ENCODE measurements at regions not wholly inside any gene's neighbourhood (a gene's known extent, or its start where the extent isn't known, plus 50 kb on each side); places are given as distances from the start of the nearest gene placed in this dataset.
"Not testable (repeated sequence)": the region's sequence is repeated elsewhere in the genome, so short reads cannot be mapped to it uniquely, and the experiment has no call there.

GRCh38 chr4:18198653-18199052 lies 177.1 kb upstream of the LCORL start:
- no peak for DNase-seq

- DNase-seq: no peak
Observed at GRCh38 chr4:18197467-18197866, 175.9 kb upstream of the LCORL start.

- DNase-seq: no peak
Observed at GRCh38 chr4:18194278-18194677, 172.7 kb upstream of the LCORL start.

GRCh38 chr4:18192901-18193300 lies 171.3 kb upstream of the LCORL start:
- DNase-seq: no peak

GRCh38 chr4:18185491-18185890 lies 163.9 kb upstream of the LCORL start:
- no peak for DNase-seq

GRCh38 chr4:18180892-18181291 lies 159.3 kb upstream of the LCORL start:
- no peak for DNase-seq

- DNase-seq: no peak
Observed at GRCh38 chr4:18180122-18180521, 158.6 kb upstream of the LCORL start.

GRCh38 chr4:18171896-18172295 lies 150.3 kb upstream of the LCORL start:
- no peak for DNase-seq

- DNase-seq: no peak
Observed at GRCh38 chr4:18167831-18168230, 146.3 kb upstream of the LCORL start.

- no peak for DNase-seq
Observed at GRCh38 chr4:18166925-18167324, 145.4 kb upstream of the LCORL start.

GRCh38 chr4:18162453-18162852 lies 140.9 kb upstream of the LCORL start:
- DNase-seq: no peak

- DNase-seq: not testable (repeated sequence)
Observed at GRCh38 chr4:18159117-18159912, 137.8 kb upstream of the LCORL start.

GRCh38 chr4:18155067-18156041 lies 133.8 kb upstream of the LCORL start:
- DNase-seq: no peak

- DNase-seq: no peak
Observed at GRCh38 chr4:18138076-18138665, 116.6 kb upstream of the LCORL start.

- no peak for DNase-seq
Observed at GRCh38 chr4:18134111-18134510, 112.6 kb upstream of the LCORL start.

GRCh38 chr4:18130256-18130655 lies 108.7 kb upstream of the LCORL start:
- DNase-seq: no peak

GRCh38 chr4:18128241-18128640 lies 106.7 kb upstream of the LCORL start:
- no peak for DNase-seq

GRCh38 chr4:18127030-18127429 lies 105.5 kb upstream of the LCORL start:
- no peak for DNase-seq

- DNase-seq: no peak
Observed at GRCh38 chr4:18113710-18114331, 92.3 kb upstream of the LCORL start.

- no peak for DNase-seq
Observed at GRCh38 chr4:18111081-18111480, 89.5 kb upstream of the LCORL start.

- DNase-seq: no peak
Observed at GRCh38 chr4:18110099-18110498, 88.5 kb upstream of the LCORL start.

GRCh38 chr4:18109676-18110075 lies 88.1 kb upstream of the LCORL start:
- no peak for DNase-seq

All from suppressor macrophage (primary cell).